IMR-90 (cell line): ENCODE measurements at regions not wholly inside any gene's neighbourhood (a gene's known extent, or its start where the extent isn't known, plus 50 kb on each side); places are given as distances from the start of the nearest gene placed in this dataset.

Source experiments
- ATAC-seq: fragments of 200-7000 bp; cut with Tn5 transposase; 2 replicates; pipeline ENCODE4 v1.9.1; 2020; ENCODE audit warnings: low read depth, mild to moderate bottlenecking, moderate library complexity
- BruUV-seq: library from RNA; stranded (reverse); fragments of 400-500 nt; replicated peaks from 2 replicates; lab custom pipeline; 2021; lab: Mats Ljungman, UMichigan
- CTCF ChIA-PET: fragments of 300-600 bp; formaldehyde crosslinking; extraction: SDS; loops from one replicate; lab custom pipeline; 2021; ENCODE audit warnings: antibody characterized with exemption; lab: Yijun Ruan, JAX
- POLR2A ChIA-PET: fragments of 300-600 bp; sonication (Branson Sonifier 250); formaldehyde crosslinking; loops from one replicate; lab custom pipeline; 2022; ENCODE audit warnings: antibody characterized with exemption; ENCODE audit not compliant: unreplicated experiment; lab: Charles Lee
- DNase-seq: peaks from one replicate; pipeline ENCODE4 v3.0.0; 2013
- H2AFZ ChIP-seq: replicated peaks from 2 replicates; pipeline ENCODE3; 2013; ENCODE audit warnings: low read length, mild to moderate bottlenecking; ENCODE audit not compliant: poor library complexity
- H2AK5ac ChIP-seq: 2 replicates; pipeline ENCODE4 v1.6.1; 2013; ENCODE audit warnings: low read depth, low read length, inconsistent platforms
- H2AK9ac ChIP-seq: replicated peaks from 2 replicates; pipeline ENCODE3; 2013; ENCODE audit warnings: mild to moderate bottlenecking, low read depth, low read length, moderate library complexity; ENCODE audit not compliant: poor library complexity
- H2BK120ac ChIP-seq: 2 replicates; pipeline ENCODE4 v1.6.1; 2013; ENCODE audit warnings: low read depth, low read length, inconsistent platforms
- H2BK15ac ChIP-seq: 3 replicates; pipeline ENCODE4 v1.6.1; 2013; ENCODE audit warnings: low read depth, low read length, inconsistent platforms
- H2BK20ac ChIP-seq: 2 replicates; pipeline ENCODE4 v1.6.1; 2013; ENCODE audit warnings: low read depth, mild to moderate bottlenecking, inconsistent platforms, low read length, moderate library complexity
- H2BK5ac ChIP-seq: 2 replicates; pipeline ENCODE4 v1.6.1; 2013; ENCODE audit warnings: mild to moderate bottlenecking, low read depth, low read length, inconsistent platforms; ENCODE audit not compliant: poor library complexity, severe bottlenecking
- H3K14ac ChIP-seq: replicated peaks from 2 replicates; pipeline ENCODE4 v1.6.1; 2013; ENCODE audit warnings: low read depth, low read length, inconsistent platforms
- H3K18ac ChIP-seq: 2 replicates; pipeline ENCODE4 v1.6.1; 2013; ENCODE audit warnings: low read depth, low read length, control low read depth
- H3K23ac ChIP-seq: 2 replicates; pipeline ENCODE4 v1.6.1; 2013; ENCODE audit warnings: low read depth, low read length, inconsistent platforms
- H3K27ac ChIP-seq: 2 replicates; pipeline ENCODE4 v1.5.1; 2013; ENCODE audit warnings: mild to moderate bottlenecking, control low read depth, low read length; ENCODE audit not compliant: insufficient read depth
- H3K27me3 ChIP-seq: 2 replicates; pipeline ENCODE4 v1.6.1; 2013; ENCODE audit warnings: low read length; ENCODE audit not compliant: control insufficient read depth, insufficient read depth
- H3K36me3 ChIP-seq: 2 replicates; pipeline ENCODE4 v1.6.1; 2013; ENCODE audit warnings: low read length, mixed read lengths; ENCODE audit not compliant: control insufficient read depth, insufficient read depth
- H3K4ac ChIP-seq: 2 replicates; pipeline ENCODE4 v1.6.1; 2013; ENCODE audit warnings: low read depth, low read length, inconsistent platforms
- H3K4me1 ChIP-seq: 2 replicates; pipeline ENCODE4 v1.6.1; 2013; ENCODE audit warnings: low read length, mixed read lengths; ENCODE audit not compliant: control insufficient read depth, insufficient read depth
- H3K4me2 ChIP-seq: 2 replicates; pipeline ENCODE4 v1.6.1; 2013; ENCODE audit warnings: low read depth, mild to moderate bottlenecking, control low read depth, low read length, moderate library complexity
- H3K4me3 ChIP-seq: 2 replicates; pipeline ENCODE4 v1.5.1; 2013; ENCODE audit warnings: low read depth, mild to moderate bottlenecking, control low read depth, low read length, moderate library complexity; ENCODE audit not compliant: insufficient read depth
- H3K56ac ChIP-seq: 2 replicates; pipeline ENCODE4 v1.6.1; 2013; ENCODE audit warnings: low read length, inconsistent platforms; ENCODE audit not compliant: insufficient read depth; ENCODE audit errors: extremely low read depth
- H3K79me1 ChIP-seq, 2 experiments: 2 replicates each; pipeline ENCODE4 v1.6.1; 2013; ENCODE audit warnings: low read length in 2 of 2, inconsistent platforms in 1 of 2, low read depth in 1 of 2
- H3K9ac ChIP-seq: 2 replicates; pipeline ENCODE4 v1.6.1; 2013; ENCODE audit warnings: low read depth, low read length, control low read depth
- H3K9me1 ChIP-seq: 2 replicates; pipeline ENCODE4 v1.6.1; 2013; ENCODE audit warnings: low read length, inconsistent platforms; ENCODE audit not compliant: insufficient read depth
- H3K9me3 ChIP-seq: 2 replicates; pipeline ENCODE4 v1.6.1; 2013; ENCODE audit warnings: low read length; ENCODE audit not compliant: control insufficient read depth, insufficient read depth
- H4K20me1 ChIP-seq: 2 replicates; pipeline ENCODE4 v1.6.1; 2013; ENCODE audit warnings: low read length, inconsistent platforms; ENCODE audit not compliant: insufficient read depth
- H4K5ac ChIP-seq: 2 replicates; pipeline ENCODE4 v1.6.1; 2013; ENCODE audit warnings: mild to moderate bottlenecking, low read depth, low read length, control low read depth
- H4K8ac ChIP-seq, 2 experiments: 2 replicates each; pipeline ENCODE4 v1.6.1; 2013; ENCODE audit warnings: low read depth in 2 of 2, low read length in 2 of 2, control low read depth in 1 of 2, inconsistent platforms in 1 of 2
- H4K91ac ChIP-seq: 2 replicates; pipeline ENCODE4 v1.6.1; 2013; ENCODE audit warnings: low read depth, low read length, inconsistent platforms; ENCODE audit not compliant: insufficient read depth
- NFE2L2 ChIP-seq: fragments of 150-350 bp; IDR thresholded peaks from 2 replicates; pipeline ENCODE4 v1.6.1; 2016; ENCODE audit warnings: low read depth, mild to moderate bottlenecking, low read length
- RFX5 ChIP-seq: IDR thresholded peaks from 2 replicates; pipeline ENCODE4 v1.8.0; 2012; ENCODE audit warnings: low read depth, mild to moderate bottlenecking, low read length, moderate library complexity
- WGBS, 2 experiments: methylation state at CpG; one replicate each; pipeline versions ENCODE4 v1.1.5 to v1.1.7; 2013; ENCODE audit warnings: missing lambda C conversion rate in 2 of 2; ENCODE audit not compliant: insufficient read length in 1 of 2; ENCODE audit errors: extremely low coverage in 2 of 2; 5-methylcytosine and 5-hydroxymethylcytosine counted together
- dilution Hi-C: fragments of 300-500 bp; cut with HindIII; formaldehyde crosslinking; loops from one replicate; pipeline ENCODE4 v1.14.3; 2018; ENCODE audit warnings: low sequenced_read_pairs; ENCODE audit not compliant: unreplicated experiment
- in situ Hi-C: fragments of 300-500 bp; cut with MboI; formaldehyde crosslinking; loops from 3 replicates; pipeline ENCODE4 v1.14.3; 2019; ENCODE audit warnings: low sequenced_read_pairs, inconsistent platforms, mixed read lengths
- intact Hi-C: fragments of 100-400 bp; cut with micrococcal nuclease; formaldehyde crosslinking; loops from 2 replicates; pipeline ENCODE4 v1.10.0; 2022

GRCh38 chr20:48478370-48478769, 349.4 kb downstream of the PREX1 start:
- Histone ChIP-seq H3K4me3 (no peak overlapping the region), H2BK120ac (no peak overlapping the region), H3K56ac (no peak overlapping the region), H3K27me3 (peaks cover 5% of the 10 kb centered on the region), H2BK15ac (no peak overlapping the region), H2AFZ (no peak overlapping the region), H2BK5ac (no peak overlapping the region), H4K91ac (no peak overlapping the region), H3K18ac (no peak overlapping the region), H3K9me1 (no peaks in the 10 kb centered on the region), H3K23ac (no peak overlapping the region), H3K9ac (no peak overlapping the region), H2AK9ac (no peak overlapping the region), H3K4ac (no peak overlapping the region), H3K27ac (no peak overlapping the region), H4K20me1 (no peaks in the 10 kb centered on the region), H4K8ac (no peak overlapping the region), H4K5ac (no peak overlapping the region), H2BK20ac (no peak overlapping the region), H2AK5ac (no peak overlapping the region), H3K9me3 (no peaks in the 10 kb centered on the region), H3K36me3 (no peaks in the 10 kb centered on the region), H3K79me1 (no peaks in the 10 kb centered on the region), H3K4me2 (no peak overlapping the region), H3K4me1 (no peaks in the 10 kb centered on the region), H3K14ac (no peak overlapping the region)
- no CpG with 5 or more reads among the region's 5 CpGs for WGBS, 2 experiments
- ChIA-PET CTCF (no interaction called here), POLR2A (no interaction called here)
- ATAC-seq (no peak), DNase-seq (no peak)
- BruUV-seq: no TSS peak
- TF ChIP-seq RFX5 (no peak), NFE2L2 (no peak)
- in situ Hi-C loops (no loop called here), intact Hi-C loops (no loop called here), dilution Hi-C loops (no loop called here)
